ENCODE measurements at regions not wholly inside any gene's neighbourhood (a gene's known extent, or its start where the extent isn't known, plus 50 kb on each side); places are given as distances from the start of the nearest gene placed in this dataset.

- Histone ChIP-seq H3K36me3 (ENCODE audit: control insufficient read depth in 1 of 2, insufficient read depth in 2 of 2, low read length in 2 of 2) (no peaks in the 10 kb centered on the region), H2BK5ac (ENCODE audit: low read depth, low read length, poor library complexity) (no peak overlapping the region)
Measured at GRCh38 chr14:26938054-26938453, 340.2 kb upstream of the NOVA1 start.

GRCh38 chr14:26939755-26940154, 341.9 kb upstream of the NOVA1 start:
- Histone ChIP-seq H3K4me1 (ENCODE audit: control insufficient read depth in 1 of 2, insufficient read depth in 2 of 2, low read length in 2 of 2) (no peaks in the 10 kb centered on the region), H3K79me2 (ENCODE audit: control insufficient read depth, insufficient read depth, low read length, poor library complexity) (no peaks in the 10 kb centered on the region), H3K14ac (ENCODE audit: low read length) (no peak overlapping the region), H3K9ac (ENCODE audit: low read length) (no peak overlapping the region), H3K27ac (ENCODE audit: low read depth, low read length) (no peak overlapping the region), H3K9me3 (ENCODE audit: insufficient read depth, low read depth, low read length) (no peaks in the 10 kb centered on the region), H4K12ac (ENCODE audit: low read depth, low read length) (no peak overlapping the region), H2BK12ac (ENCODE audit: low read length) (no peak overlapping the region), H3K4me2 (ENCODE audit: low read length) (no peak overlapping the region), H2AFZ (ENCODE audit: insufficient read depth, low read length, poor library complexity) (no peak overlapping the region), H3K18ac (ENCODE audit: low read length) (no peak overlapping the region), H3K23ac (ENCODE audit: low read length) (no peak overlapping the region), H3K4me3 (ENCODE audit: low read depth, low read length) (no peak overlapping the region), H2AK5ac (ENCODE audit: low read length) (no peak overlapping the region), H4K8ac (ENCODE audit: low read depth, low read length) (no peak overlapping the region), H4K91ac (ENCODE audit: low read depth, low read length) (no peak overlapping the region), H3K79me1 (ENCODE audit: low read length) (no peaks in the 10 kb centered on the region), H2BK5ac (ENCODE audit: low read depth, low read length, poor library complexity) (no peak overlapping the region), H2BK120ac (ENCODE audit: insufficient read depth, low read length, poor library complexity) (no peak overlapping the region), H3K4ac (ENCODE audit: low read depth, low read length) (no peak overlapping the region), H3K27me3 (ENCODE audit: insufficient read depth, low read length) (no peaks in the 10 kb centered on the region), H3K36me3 (ENCODE audit: control insufficient read depth in 1 of 2, insufficient read depth in 2 of 2, low read length in 2 of 2) (no peaks in the 10 kb centered on the region)
- no CpG with 5 or more reads among the region's 2 CpGs for WGBS (ENCODE audit: extremely low coverage, insufficient coverage, insufficient read length)
- no peak for DNase-seq

More at GRCh38 chr14:26938054-26938453, 340.2 kb upstream of the NOVA1 start:
- WGBS (ENCODE audit: extremely low coverage, insufficient coverage, insufficient read length) = no CpG with 5 or more reads among the region's 1 CpG
- Histone ChIP-seq H3K9ac (ENCODE audit: low read length) (no peak overlapping the region), H3K23ac (ENCODE audit: low read length) (no peak overlapping the region), H4K12ac (ENCODE audit: low read depth, low read length) (no peak overlapping the region), H3K4me2 (ENCODE audit: low read length) (no peak overlapping the region), H3K18ac (ENCODE audit: low read length) (no peak overlapping the region), H3K4me3 (ENCODE audit: low read depth, low read length) (no peak overlapping the region), H3K79me1 (ENCODE audit: low read length) (no peaks in the 10 kb centered on the region), H3K4ac (ENCODE audit: low read depth, low read length) (no peak overlapping the region), H4K8ac (ENCODE audit: low read depth, low read length) (no peak overlapping the region), H2AFZ (ENCODE audit: insufficient read depth, low read length, poor library complexity) (no peak overlapping the region), H4K91ac (ENCODE audit: low read depth, low read length) (no peak overlapping the region), H3K27ac (ENCODE audit: low read depth, low read length) (no peak overlapping the region), H2BK120ac (ENCODE audit: insufficient read depth, low read length, poor library complexity) (no peak overlapping the region), H3K9me3 (ENCODE audit: insufficient read depth, low read depth, low read length) (no peaks in the 10 kb centered on the region), H3K4me1 (ENCODE audit: control insufficient read depth in 1 of 2, insufficient read depth in 2 of 2, low read length in 2 of 2) (no peaks in the 10 kb centered on the region), H3K14ac (ENCODE audit: low read length) (no peak overlapping the region), H3K27me3 (ENCODE audit: insufficient read depth, low read length) (no peaks in the 10 kb centered on the region), H2AK5ac (ENCODE audit: low read length) (no peak overlapping the region), H2BK12ac (ENCODE audit: low read length) (no peak overlapping the region), H3K79me2 (ENCODE audit: control insufficient read depth, insufficient read depth, low read length, poor library complexity) (no peaks in the 10 kb centered on the region)
- DNase-seq = no peak

GRCh38 chr14:26941521-26941920, 343.7 kb upstream of the NOVA1 start:
- Histone ChIP-seq H4K91ac (ENCODE audit: low read depth, low read length) (no peak overlapping the region), H3K4me2 (ENCODE audit: low read length) (no peak overlapping the region), H3K4me1 (ENCODE audit: control insufficient read depth in 1 of 2, insufficient read depth in 2 of 2, low read length in 2 of 2) (no peaks in the 10 kb centered on the region), H3K79me1 (ENCODE audit: low read length) (no peaks in the 10 kb centered on the region), H2AFZ (ENCODE audit: insufficient read depth, low read length, poor library complexity) (no peak overlapping the region), H4K12ac (ENCODE audit: low read depth, low read length) (no peak overlapping the region), H2BK120ac (ENCODE audit: insufficient read depth, low read length, poor library complexity) (no peak overlapping the region), H2AK5ac (ENCODE audit: low read length) (no peak overlapping the region), H3K23ac (ENCODE audit: low read length) (peak overlapping the region; percentile 12), H2BK5ac (ENCODE audit: low read depth, low read length, poor library complexity) (no peak overlapping the region), H3K36me3 (ENCODE audit: control insufficient read depth in 1 of 2, insufficient read depth in 2 of 2, low read length in 2 of 2) (no peaks in the 10 kb centered on the region), H3K4me3 (ENCODE audit: low read depth, low read length) (no peak overlapping the region), H3K9me3 (ENCODE audit: insufficient read depth, low read depth, low read length) (no peaks in the 10 kb centered on the region), H2BK12ac (ENCODE audit: low read length) (no peak overlapping the region), H3K27me3 (ENCODE audit: insufficient read depth, low read length) (no peaks in the 10 kb centered on the region), H3K14ac (ENCODE audit: low read length) (no peak overlapping the region), H3K79me2 (ENCODE audit: control insufficient read depth, insufficient read depth, low read length, poor library complexity) (no peaks in the 10 kb centered on the region), H3K4ac (ENCODE audit: low read depth, low read length) (no peak overlapping the region), H4K8ac (ENCODE audit: low read depth, low read length) (no peak overlapping the region), H3K9ac (ENCODE audit: low read length) (no peak overlapping the region), H3K27ac (ENCODE audit: low read depth, low read length) (no peak overlapping the region), H3K18ac (ENCODE audit: low read length) (no peak overlapping the region)
- no CpG with 5 or more reads among the region's 2 CpGs for WGBS (ENCODE audit: extremely low coverage, insufficient coverage, insufficient read length)
- DNase-seq = no peak

- no peak overlapping the region for H4K91ac ChIP-seq (ENCODE audit: low read depth, low read length)
- no peaks in the 10 kb centered on the region for H3K79me1 ChIP-seq (ENCODE audit: low read length)
- H4K12ac ChIP-seq (ENCODE audit: low read depth, low read length) = no peak overlapping the region
- H2AFZ ChIP-seq (ENCODE audit: insufficient read depth, low read length, poor library complexity) = no peak overlapping the region
- H3K27ac ChIP-seq (ENCODE audit: low read depth, low read length) = no peak overlapping the region
- H3K4me2 ChIP-seq (ENCODE audit: low read length) = no peak overlapping the region
- no peak overlapping the region for H3K9ac ChIP-seq (ENCODE audit: low read length)
- H3K4ac ChIP-seq (ENCODE audit: low read depth, low read length) = no peak overlapping the region
- H3K14ac ChIP-seq (ENCODE audit: low read length) = no peak overlapping the region
- H3K27me3 ChIP-seq (ENCODE audit: insufficient read depth, low read length) = no peaks in the 10 kb centered on the region
- no peaks in the 10 kb centered on the region for H3K4me1 ChIP-seq (ENCODE audit: control insufficient read depth in 1 of 2, insufficient read depth in 2 of 2, low read length in 2 of 2)
- no CpG with 5 or more reads among the region's 1 CpG for WGBS (ENCODE audit: extremely low coverage, insufficient coverage, insufficient read length)
- H4K8ac ChIP-seq (ENCODE audit: low read depth, low read length) = no peak overlapping the region
- H2AK5ac ChIP-seq (ENCODE audit: low read length) = no peak overlapping the region
- no peaks in the 10 kb centered on the region for H3K36me3 ChIP-seq (ENCODE audit: control insufficient read depth in 1 of 2, insufficient read depth in 2 of 2, low read length in 2 of 2)
- H3K4me3 ChIP-seq (ENCODE audit: low read depth, low read length) = no peak overlapping the region
- H2BK12ac ChIP-seq (ENCODE audit: low read length) = no peak overlapping the region
- no peaks in the 10 kb centered on the region for H3K9me3 ChIP-seq (ENCODE audit: insufficient read depth, low read depth, low read length)
- no peak overlapping the region for H2BK5ac ChIP-seq (ENCODE audit: low read depth, low read length, poor library complexity)
- H3K79me2 ChIP-seq (ENCODE audit: control insufficient read depth, insufficient read depth, low read length, poor library complexity) = no peaks in the 10 kb centered on the region
- H2BK120ac ChIP-seq (ENCODE audit: insufficient read depth, low read length, poor library complexity) = no peak overlapping the region
- no peak for DNase-seq
- no peak overlapping the region for H3K18ac ChIP-seq (ENCODE audit: low read length)
- no peak overlapping the region for H3K23ac ChIP-seq (ENCODE audit: low read length)
Measured at GRCh38 chr14:26947265-26947664, 349.4 kb upstream of the NOVA1 start.
